Umbilical cord (tissue), 1 donor: ENCODE measurements at regions not wholly inside any gene's neighbourhood (a gene's known extent, or its start where the extent isn't known, plus 50 kb on each side); places are given as distances from the start of the nearest gene placed in this dataset.

ENCODE experiments used
- DNase-seq: peaks from one replicate; pipeline ENCODE4 v3.0.0-alpha.2; 2015; ENCODE audit warnings: low spot score

GRCh38 chr1:198903203-198903602 lies 264.4 kb downstream of the PTPRC start:
- DNase-seq, result peak; percentile 40

- DNase-seq, result no peak
Observed at GRCh38 chr1:198903621-198904020, 264.8 kb downstream of the PTPRC start.

GRCh38 chr1:198904321-198904720 lies 265.5 kb downstream of the PTPRC start:
- DNase-seq, result no peak

- no peak for DNase-seq
Observed at GRCh38 chr1:198906739-198907422, 268.0 kb downstream of the PTPRC start.

GRCh38 chr1:198907423-198907746 lies 268.5 kb downstream of the PTPRC start:
- DNase-seq, result no peak

GRCh38 chr1:198908995-198909394 lies 270.2 kb downstream of the PTPRC start:
- DNase-seq, result no peak

GRCh38 chr1:198909973-198910372 lies 271.1 kb downstream of the PTPRC start:
- DNase-seq, result no peak

- no peak for DNase-seq
Observed at GRCh38 chr1:198910816-198911215, 272.0 kb downstream of the PTPRC start.

- DNase-seq, result no peak
Observed at GRCh38 chr1:198912046-198912445, 273.2 kb downstream of the PTPRC start.

GRCh38 chr1:198913667-198914066 lies 274.8 kb downstream of the PTPRC start:
- peak; percentile 63 for DNase-seq

GRCh38 chr1:198915327-198916231 lies 276.7 kb downstream of the PTPRC start:
- no peak for DNase-seq

GRCh38 chr1:198917226-198917625 lies 278.4 kb downstream of the PTPRC start:
- peak; percentile 43 for DNase-seq

GRCh38 chr1:198918920-198919319 lies 280.1 kb downstream of the PTPRC start:
- no peak for DNase-seq

GRCh38 chr1:198919667-198920398 lies 281.0 kb downstream of the PTPRC start:
- DNase-seq, result no peak

GRCh38 chr1:198922638-198923430 lies 284.0 kb downstream of the PTPRC start:
- no peak for DNase-seq

GRCh38 chr1:198923993-198924392 lies 285.2 kb downstream of the PTPRC start:
- DNase-seq, result no peak

GRCh38 chr1:198925567-198925966 lies 286.7 kb downstream of the PTPRC start:
- no peak for DNase-seq

GRCh38 chr1:198927129-198927528 lies 288.3 kb downstream of the PTPRC start:
- DNase-seq, result no peak

GRCh38 chr1:198929111-198929604 lies 290.3 kb downstream of the PTPRC start:
- no peak for DNase-seq

GRCh38 chr1:198929961-198930599 lies 291.2 kb downstream of the PTPRC start:
- peak; percentile 12 for DNase-seq
